ENCODE measurements at regions not wholly inside any gene's neighbourhood (a gene's known extent, or its start where the extent isn't known, plus 50 kb on each side); places are given as distances from the start of the nearest gene placed in this dataset.

DNA sequence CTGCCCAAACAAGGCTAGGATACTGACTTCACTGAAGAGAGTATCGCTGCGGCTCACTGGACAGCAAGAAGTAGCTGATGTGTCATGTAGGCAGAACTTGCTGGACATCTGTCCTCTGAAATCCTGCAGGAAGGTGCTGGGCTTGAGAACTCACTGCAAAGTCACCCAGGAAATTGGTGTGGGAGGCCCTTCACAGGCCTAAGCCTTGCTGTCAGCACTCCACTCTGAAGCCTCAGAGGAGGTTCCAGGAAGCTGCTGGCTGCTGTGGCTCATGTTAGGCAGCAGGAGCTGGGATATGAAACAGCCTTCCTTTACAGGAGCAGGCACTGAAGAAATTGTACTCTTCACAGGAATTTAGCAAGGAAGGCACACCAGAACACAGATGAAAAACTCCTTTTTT, 88.3 kb upstream of the CCDC68 start:
- peak; percentile 18 for DNase-seq (ENCODE audit: low spot score)

DNA sequence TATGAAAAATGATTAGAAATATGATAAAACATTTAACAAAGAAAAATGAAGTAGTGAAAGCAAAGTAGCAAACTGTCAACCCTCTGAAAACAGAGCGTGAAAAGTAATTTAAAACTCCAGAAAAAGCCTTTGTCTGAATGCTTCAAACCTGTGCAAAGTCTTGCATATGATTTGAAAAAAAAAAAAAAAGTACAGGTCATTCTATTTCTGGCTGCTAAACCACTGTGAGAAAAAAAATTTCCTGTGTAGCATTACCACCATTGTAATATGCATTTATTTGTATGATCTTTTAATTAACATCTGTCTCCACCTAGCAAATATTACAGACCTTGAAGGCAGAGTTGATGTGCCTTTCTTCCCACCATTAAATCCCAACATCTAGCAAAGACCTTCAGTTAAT, 82.1 kb upstream of the CCDC68 start:
- DNase-seq (ENCODE audit: low spot score), result no peak

DNA sequence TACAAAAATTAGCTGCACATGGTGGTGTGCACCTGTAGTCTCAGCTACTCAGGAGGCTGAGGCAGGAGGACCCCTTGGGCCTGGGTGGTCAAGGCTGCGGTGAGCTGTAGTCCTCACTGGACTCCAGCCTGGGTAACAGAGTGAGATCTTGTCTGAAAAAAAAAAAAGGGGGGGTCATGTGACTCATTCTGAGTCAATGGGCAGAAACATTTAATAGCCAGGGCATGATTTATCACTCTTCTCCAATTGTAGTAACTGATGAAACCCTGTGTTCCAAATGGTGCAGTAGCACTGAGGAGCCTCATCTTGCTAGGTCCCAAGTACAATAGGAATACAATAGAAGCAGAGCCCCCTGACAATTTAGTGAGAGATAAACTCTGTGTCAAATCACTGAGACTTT, 78.9 kb upstream of the CCDC68 start:
- DNase-seq (ENCODE audit: low spot score), result no peak

DNA sequence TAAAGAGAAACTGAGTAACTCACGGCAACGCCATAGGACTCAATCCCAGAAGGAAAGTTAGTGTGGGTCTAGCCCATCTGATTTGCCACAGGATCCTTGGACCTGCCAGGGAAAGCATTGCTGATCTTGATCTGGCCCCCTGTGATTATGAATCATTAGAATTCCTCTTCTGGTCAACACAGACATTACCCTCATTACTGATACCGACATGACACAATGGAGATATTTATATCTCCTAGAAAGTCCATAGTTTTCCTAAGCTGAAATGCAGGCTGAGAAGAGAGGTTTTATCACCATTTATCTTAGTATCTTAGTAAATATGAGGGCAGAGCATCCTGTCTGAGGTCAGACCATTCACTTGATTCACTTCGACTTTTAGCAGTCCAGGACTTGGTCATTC, 75.5 kb upstream of the CCDC68 start:
- no peak for DNase-seq (ENCODE audit: low spot score)

DNA sequence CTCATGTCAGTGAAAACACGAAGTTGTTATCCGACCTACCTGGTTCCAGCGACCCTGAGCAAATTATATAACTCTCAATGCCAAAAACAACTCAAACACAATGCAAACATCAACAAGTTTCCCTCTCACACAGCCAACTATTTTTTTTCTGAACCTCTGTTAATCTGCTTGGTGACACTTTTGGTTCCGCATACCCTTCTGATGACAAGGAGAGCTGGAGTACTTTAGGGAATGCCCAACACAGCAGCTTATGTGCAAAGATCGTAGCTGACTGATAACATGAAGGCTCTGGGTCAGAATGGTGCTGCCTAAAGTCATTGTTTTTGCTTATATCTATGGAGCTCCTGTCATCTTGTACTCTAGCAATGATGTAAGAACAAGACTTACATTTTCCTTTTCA, 72.7 kb upstream of the CCDC68 start:
- no peak for DNase-seq (ENCODE audit: low spot score)

DNA sequence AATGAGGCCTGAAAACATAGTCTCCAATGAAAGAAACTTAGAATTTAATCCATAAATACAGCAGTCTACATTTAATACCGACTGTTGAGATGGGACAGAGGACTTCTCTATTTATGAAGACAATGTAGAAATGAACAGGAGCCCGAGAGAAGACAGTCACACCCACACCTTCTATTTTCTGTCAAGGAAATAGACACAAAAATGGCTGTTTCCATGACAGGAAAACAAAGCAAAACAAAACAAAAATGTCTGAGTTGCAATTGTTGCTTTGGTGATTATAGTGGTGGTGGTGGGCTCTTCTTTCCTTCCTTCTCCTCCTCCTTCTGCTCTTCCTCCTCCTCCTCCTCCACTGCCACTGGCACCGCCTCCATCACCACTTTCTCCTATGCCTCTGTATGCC, 72.3 kb upstream of the CCDC68 start:
- DNase-seq (ENCODE audit: low spot score), result no peak

DNA sequence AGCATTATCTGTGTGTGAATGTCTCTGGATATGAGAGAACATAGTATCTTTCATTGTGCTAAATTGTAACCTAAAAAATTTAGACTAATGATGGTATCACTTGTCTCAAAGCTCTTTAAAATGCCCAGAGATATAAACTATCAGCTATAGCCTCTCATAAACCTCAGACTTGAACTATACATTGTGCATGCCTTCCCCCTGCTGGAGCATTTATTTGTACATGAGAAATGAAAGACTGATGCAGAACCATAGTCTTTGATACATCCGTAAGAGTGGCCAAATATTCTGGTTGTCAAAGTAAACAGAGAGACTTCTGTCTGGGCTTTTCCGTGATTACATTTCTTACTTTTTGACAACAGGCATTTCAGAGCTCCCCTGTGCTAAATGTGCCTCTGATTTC, 71.9 kb upstream of the CCDC68 start:
- DNase-seq (ENCODE audit: low spot score), result no peak

DNA sequence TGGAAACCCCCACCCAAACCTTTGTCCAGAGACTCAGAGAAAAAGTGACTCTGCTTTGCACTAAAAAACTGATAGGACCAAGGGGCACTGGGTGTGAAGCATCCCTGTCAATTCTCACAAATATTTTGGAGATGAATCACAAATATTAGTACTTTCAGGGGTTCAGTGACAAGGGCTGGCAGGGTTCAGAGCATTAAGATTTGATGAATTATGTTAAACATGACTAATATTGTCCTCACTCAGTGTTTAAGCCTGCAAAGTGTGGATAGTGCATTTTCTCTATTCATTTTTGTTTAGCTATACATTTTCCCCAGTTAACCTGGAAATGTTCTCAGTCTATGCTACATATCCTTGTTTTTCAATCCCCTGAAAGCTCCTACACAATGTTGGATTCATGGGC, 65.3 kb upstream of the CCDC68 start:
- DNase-seq (ENCODE audit: low spot score), result no peak

DNA sequence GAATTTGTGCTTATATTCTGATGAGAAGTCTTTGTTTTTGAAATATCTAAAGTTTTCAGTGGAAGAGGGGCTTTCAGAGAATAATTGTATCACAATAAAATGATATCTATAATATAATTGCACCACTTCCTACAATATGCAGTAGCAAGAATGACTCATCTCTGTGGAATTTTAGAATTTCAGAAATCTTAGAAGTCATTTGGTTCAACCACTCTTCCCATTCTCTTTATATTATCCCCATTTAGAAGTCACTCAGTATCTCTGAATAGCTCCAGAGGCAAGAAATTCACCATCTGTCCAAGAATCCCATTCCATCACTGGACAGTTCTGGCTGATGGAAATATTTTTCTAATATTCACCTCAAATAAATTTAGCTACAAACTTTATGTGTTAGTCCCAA, 59.3 kb upstream of the CCDC68 start:
- peak; percentile 51 for DNase-seq (ENCODE audit: low spot score)

DNA sequence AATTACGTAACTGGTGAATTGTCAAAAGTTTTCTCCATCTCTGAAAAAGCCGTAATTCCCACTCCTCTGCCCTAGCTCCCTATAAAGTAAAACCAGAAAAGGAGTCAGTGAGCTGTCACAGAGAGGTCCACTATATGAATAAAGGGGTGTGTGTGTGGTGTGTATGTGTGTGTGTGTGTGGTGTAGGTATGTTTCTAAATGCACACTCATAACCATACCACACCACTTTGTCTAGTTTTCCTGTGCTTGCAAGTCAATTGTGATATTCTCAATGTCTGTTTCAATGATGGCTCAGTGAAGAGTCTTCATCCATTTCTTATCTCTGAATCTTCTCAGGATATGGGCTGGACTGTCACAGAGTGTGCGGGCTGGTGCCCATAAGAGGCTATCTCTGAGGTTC, 54.8 kb upstream of the CCDC68 start:
- no peak for DNase-seq (ENCODE audit: low spot score)

DNA sequence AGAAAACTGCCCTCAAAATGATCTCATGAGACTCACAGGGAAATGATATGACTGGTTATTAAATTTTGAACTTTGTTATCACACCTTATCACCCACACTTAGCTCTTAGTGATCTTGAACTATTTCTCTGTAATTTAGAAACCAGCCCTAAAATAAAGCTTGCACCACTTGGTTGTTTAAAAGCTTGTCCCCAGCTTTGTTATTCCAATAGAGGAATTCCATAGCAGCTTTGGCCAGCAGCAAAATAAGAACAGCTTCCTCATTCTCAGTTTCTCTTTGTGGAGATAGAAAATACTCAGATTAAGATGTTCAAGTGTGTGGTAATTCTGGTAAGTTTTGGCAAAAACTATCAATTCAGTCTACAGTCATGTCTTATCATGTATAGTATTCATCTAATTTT, 54.4 kb upstream of the CCDC68 start:
- no peak for DNase-seq (ENCODE audit: low spot score)

DNA sequence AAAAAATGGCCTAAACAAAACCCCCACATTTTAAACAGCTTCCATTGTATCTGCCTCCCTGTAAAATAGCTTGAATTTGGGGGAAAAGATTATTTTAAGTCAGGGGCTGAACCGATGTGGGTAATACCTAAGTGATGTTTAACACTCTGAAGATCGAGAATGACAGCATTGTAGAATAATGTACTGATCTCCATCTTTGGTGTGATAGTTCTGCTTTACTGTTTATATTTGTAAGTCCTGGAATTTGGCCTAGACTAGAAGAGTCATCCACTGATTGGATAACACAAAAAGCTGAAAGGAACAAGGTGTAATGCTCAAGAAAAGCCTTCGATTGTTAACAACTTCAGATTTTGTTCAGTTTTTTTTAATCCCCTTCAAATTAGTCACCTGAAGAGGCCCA, 53.8 kb upstream of the CCDC68 start:
- DNase-seq (ENCODE audit: low spot score), result no peak

DNA sequence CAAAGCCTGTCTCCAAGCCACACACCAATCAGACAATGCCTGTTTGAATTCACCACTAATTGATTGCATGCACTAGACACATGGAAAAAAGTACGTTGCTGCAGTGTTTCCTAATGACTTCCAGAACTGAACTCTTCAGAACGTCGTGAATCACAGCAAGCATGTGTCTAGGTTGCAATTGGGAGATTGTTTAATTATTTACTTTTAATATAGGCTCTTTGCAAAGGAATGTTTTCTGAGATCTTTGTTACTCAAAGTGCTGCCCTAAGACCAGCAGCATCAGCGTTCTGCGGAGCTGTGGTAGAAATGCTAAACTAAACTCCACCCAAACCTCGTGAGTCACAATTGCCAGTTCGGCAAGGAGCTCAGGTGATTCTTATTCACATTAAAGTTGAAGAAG, 52.7 kb upstream of the CCDC68 start:
- DNase-seq (ENCODE audit: low spot score), result no peak

Measured in GM03348 (cell line).